MM.1S (cell line): ENCODE measurements at regions not wholly inside any gene's neighbourhood (a gene's known extent, or its start where the extent isn't known, plus 50 kb on each side); places are given as distances from the start of the nearest gene placed in this dataset.

Experiments
- CTCF ChIP-seq: fragments of 300-600 bp; sonication (generic); IDR thresholded peaks from 2 replicates; pipeline ENCODE4 v1.5.1; 2016; ENCODE audit warnings: antibody characterized with exemption, low read length, mixed read lengths
- EZH2 ChIP-seq: fragments of 300-600 bp; sonication (generic); optimal IDR thresholded peaks from 2 replicates; pipeline ENCODE3; 2017; ENCODE audit warnings: low read depth, mild to moderate bottlenecking, antibody characterized with exemption, low read length, mixed read lengths
- EZH2phosphoT487 ChIP-seq: fragments of 300-600 bp; sonication (generic); IDR thresholded peaks from 2 replicates; pipeline ENCODE4 v1.6.1; 2018; ENCODE audit warnings: antibody characterized with exemption, low read length

DNA sequence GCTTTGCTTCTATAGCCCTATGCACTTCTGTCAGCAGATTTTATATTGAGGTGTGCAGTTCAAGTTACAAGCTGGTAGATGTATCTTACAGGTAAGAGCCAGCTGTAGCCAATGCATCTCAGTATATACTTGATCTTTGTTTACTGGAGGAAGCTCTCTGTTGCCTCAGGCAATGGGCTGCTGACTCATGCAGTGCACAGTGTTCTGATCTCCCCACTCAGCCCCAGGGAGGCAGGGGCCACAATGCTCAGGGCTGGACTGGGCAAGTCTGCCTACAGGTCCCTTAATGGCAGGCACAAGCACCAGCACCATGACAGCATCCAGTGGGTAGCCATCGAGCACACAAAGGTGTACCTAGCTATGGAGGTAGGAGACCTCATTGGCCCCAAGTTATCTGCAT lies 178.8 kb upstream of the CDH10 start:
- TF ChIP-seq CTCF: no peak
- TF ChIP-seq EZH2: no peak
- TF ChIP-seq EZH2phosphoT487: no peak
